Neural cell (in vitro differentiated cells): ENCODE measurements at regions not wholly inside any gene's neighbourhood (a gene's known extent, or its start where the extent isn't known, plus 50 kb on each side); places are given as distances from the start of the nearest gene placed in this dataset.

ENCODE experiments used
- H2AFZ ChIP-seq: fragments of 200-600, 300-800 bp; sonication (generic), shearing (Covaris generic); 2 replicates; pipeline ENCODE4 v1.6.0; 2014; ENCODE audit warnings: low read depth, mild to moderate bottlenecking, antibody characterized with exemption, low read length, moderate library complexity
- H3F3A ChIP-seq: fragments of 200-600 bp; shearing (Covaris generic); 2 replicates; pipeline ENCODE4 v1.6.1; 2016; ENCODE audit warnings: mild to moderate bottlenecking, moderate library complexity, mixed read lengths, antibody characterized with exemption, low read length; ENCODE audit not compliant: insufficient read depth, poor library complexity, severe bottlenecking
- H3K27ac ChIP-seq: fragments of 200-600, 300-800 bp; sonication (generic), shearing (Covaris generic); 2 replicates; pipeline ENCODE4 v1.5.1; 2014; ENCODE audit warnings: mild to moderate bottlenecking, low read length, moderate library complexity
- H3K27me3 ChIP-seq: fragments of 300-800, 200-600 bp; sonication (generic), shearing (Covaris generic); 2 replicates; pipeline ENCODE4 v1.6.0; 2014; ENCODE audit warnings: mild to moderate bottlenecking, low read depth, low read length, moderate library complexity; ENCODE audit not compliant: insufficient read depth
- H3K36me3 ChIP-seq: fragments of 300-800, 200-600 bp; sonication (generic), shearing (Covaris generic); 2 replicates; pipeline ENCODE4 v1.5.1; 2014; ENCODE audit warnings: mild to moderate bottlenecking, antibody characterized with exemption, low read length, moderate library complexity; ENCODE audit not compliant: insufficient read depth
- H3K4me2 ChIP-seq: fragments of 300-800, 200-600 bp; sonication (generic), shearing (Covaris generic); 2 replicates; pipeline ENCODE4 v1.6.0; 2014; ENCODE audit warnings: mild to moderate bottlenecking, low read length
- H3K4me3 ChIP-seq: fragments of 300-800, 200-600 bp; sonication (generic), shearing (Covaris generic); 2 replicates; pipeline ENCODE4 v1.5.1; 2014; ENCODE audit warnings: mild to moderate bottlenecking, low read length, moderate library complexity
- H3K79me2 ChIP-seq: fragments of 200-600 bp; shearing (Covaris generic); replicated peaks from 2 replicates; pipeline ENCODE4 v1.6.0; 2014; ENCODE audit warnings: mild to moderate bottlenecking, low read length, moderate library complexity; ENCODE audit not compliant: insufficient read depth
- H3K9ac ChIP-seq: fragments of 300-800, 200-600 bp; sonication (generic), shearing (Covaris generic); 2 replicates; pipeline ENCODE4 v1.6.1; 2016; ENCODE audit warnings: mild to moderate bottlenecking, low read length, mixed read lengths
- H3K9me2 ChIP-seq: fragments of 200-600 bp; shearing (Covaris generic); 2 replicates; pipeline ENCODE4 v1.6.1; 2016; ENCODE audit warnings: mild to moderate bottlenecking, low read length, mixed read lengths; ENCODE audit not compliant: insufficient read depth
- H3K9me3 ChIP-seq: fragments of 200-600, 300-800 bp; sonication (generic), shearing (Covaris generic); 2 replicates; pipeline ENCODE4 v1.6.1; 2016; ENCODE audit warnings: mild to moderate bottlenecking, mixed run types, low read length, moderate library complexity, mixed read lengths
- H4K20me1 ChIP-seq: fragments of 200-600 bp; shearing (Covaris generic); 2 replicates; pipeline ENCODE4 v1.6.1; 2016; ENCODE audit warnings: mild to moderate bottlenecking, mixed run types; ENCODE audit not compliant: insufficient read depth
- EP300 ChIP-seq: fragments of 450-650 bp; conservative IDR thresholded peaks from 2 replicates; pipeline ENCODE4 v1.6.1; 2014; ENCODE audit warnings: antibody characterized with exemption, mild to moderate bottlenecking, moderate library complexity; ENCODE audit not compliant: poor library complexity, severe bottlenecking
- EZH2 ChIP-seq: fragments of 200-600, 300-800 bp; shearing (Covaris generic), sonication (generic); IDR thresholded peaks from 2 replicates; pipeline ENCODE4 v1.6.1; 2014; ENCODE audit warnings: antibody characterized with exemption, low read length, borderline replicate concordance, mild to moderate bottlenecking; ENCODE audit not compliant: insufficient read depth, poor library complexity, severe bottlenecking
- MXI1 ChIP-seq: fragments of 450-650 bp; conservative IDR thresholded peaks from 2 replicates; pipeline ENCODE4 v1.6.1; 2014; ENCODE audit warnings: antibody characterized with exemption, mild to moderate bottlenecking; ENCODE audit not compliant: poor library complexity, severe bottlenecking
- POLR2AphosphoS5 ChIP-seq: IDR thresholded peaks from 2 replicates; pipeline ENCODE4 v1.6.1; 2012
- RAD21 ChIP-seq: fragments of 450-650 bp; conservative IDR thresholded peaks from 2 replicates; pipeline ENCODE4 v1.6.1; 2014; ENCODE audit warnings: antibody characterized with exemption, mild to moderate bottlenecking, moderate library complexity
- SMC3 ChIP-seq: fragments of 450-650 bp; conservative IDR thresholded peaks from 2 replicates; pipeline ENCODE4 v1.6.1; 2014; ENCODE audit warnings: antibody characterized with exemption, mild to moderate bottlenecking, moderate library complexity; ENCODE audit not compliant: poor library complexity
- TAF1 ChIP-seq: IDR thresholded peaks from 2 replicates; pipeline ENCODE4 v1.6.1; 2012; ENCODE audit warnings: low read depth
- TF ChIP-seq, protein P1 (sequence below): IDR thresholded peaks from 2 replicates; pipeline ENCODE4 v1.6.1; 2012; ENCODE audit warnings: borderline replicate concordance
- TF ChIP-seq, protein P2 (sequence below): fragments of 450-650 bp; IDR thresholded peaks from 2 replicates; pipeline ENCODE4 v1.5.1; 2014; ENCODE audit warnings: antibody characterized with exemption, mild to moderate bottlenecking, moderate library complexity; ENCODE audit not compliant: poor library complexity, severe bottlenecking

DNA sequence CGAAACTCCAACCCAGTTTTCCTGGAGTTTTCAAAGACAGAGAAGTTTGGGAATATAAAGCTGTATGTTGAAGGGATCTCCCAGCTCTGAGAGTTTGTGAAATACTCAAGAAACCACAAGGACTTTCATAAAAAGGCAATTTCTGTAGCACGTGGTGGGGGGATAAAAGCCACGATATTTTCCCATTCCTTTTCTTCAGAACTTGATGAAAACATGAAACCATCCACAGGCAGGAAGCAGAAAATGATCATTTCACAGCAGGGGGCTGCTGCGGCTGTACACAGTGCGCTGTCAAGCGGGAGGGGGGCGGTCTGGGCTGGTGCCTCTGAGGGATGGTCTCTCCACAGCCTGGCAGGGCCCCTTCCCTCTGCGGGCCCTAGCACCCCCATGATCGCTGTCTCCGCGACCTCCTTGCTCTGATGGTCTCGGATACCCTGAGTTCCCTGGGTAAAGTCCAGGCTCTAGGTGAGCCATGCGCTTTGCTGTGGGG is 423.2 kb downstream of the MN1 start:
- H3K27ac ChIP-seq, result peak overlapping the region; percentile 26
- H3K27me3 ChIP-seq, result no peaks in the 10 kb centered on the region
- H3K9me3 ChIP-seq, result no peaks in the 10 kb centered on the region
- TF ChIP-seq, protein P1, sequence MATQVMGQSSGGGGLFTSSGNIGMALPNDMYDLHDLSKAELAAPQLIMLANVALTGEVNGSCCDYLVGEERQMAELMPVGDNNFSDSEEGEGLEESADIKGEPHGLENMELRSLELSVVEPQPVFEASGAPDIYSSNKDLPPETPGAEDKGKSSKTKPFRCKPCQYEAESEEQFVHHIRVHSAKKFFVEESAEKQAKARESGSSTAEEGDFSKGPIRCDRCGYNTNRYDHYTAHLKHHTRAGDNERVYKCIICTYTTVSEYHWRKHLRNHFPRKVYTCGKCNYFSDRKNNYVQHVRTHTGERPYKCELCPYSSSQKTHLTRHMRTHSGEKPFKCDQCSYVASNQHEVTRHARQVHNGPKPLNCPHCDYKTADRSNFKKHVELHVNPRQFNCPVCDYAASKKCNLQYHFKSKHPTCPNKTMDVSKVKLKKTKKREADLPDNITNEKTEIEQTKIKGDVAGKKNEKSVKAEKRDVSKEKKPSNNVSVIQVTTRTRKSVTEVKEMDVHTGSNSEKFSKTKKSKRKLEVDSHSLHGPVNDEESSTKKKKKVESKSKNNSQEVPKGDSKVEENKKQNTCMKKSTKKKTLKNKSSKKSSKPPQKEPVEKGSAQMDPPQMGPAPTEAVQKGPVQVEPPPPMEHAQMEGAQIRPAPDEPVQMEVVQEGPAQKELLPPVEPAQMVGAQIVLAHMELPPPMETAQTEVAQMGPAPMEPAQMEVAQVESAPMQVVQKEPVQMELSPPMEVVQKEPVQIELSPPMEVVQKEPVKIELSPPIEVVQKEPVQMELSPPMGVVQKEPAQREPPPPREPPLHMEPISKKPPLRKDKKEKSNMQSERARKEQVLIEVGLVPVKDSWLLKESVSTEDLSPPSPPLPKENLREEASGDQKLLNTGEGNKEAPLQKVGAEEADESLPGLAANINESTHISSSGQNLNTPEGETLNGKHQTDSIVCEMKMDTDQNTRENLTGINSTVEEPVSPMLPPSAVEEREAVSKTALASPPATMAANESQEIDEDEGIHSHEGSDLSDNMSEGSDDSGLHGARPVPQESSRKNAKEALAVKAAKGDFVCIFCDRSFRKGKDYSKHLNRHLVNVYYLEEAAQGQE, result peak; percentile 56
- no peak for TF ChIP-seq RAD21
- peak; percentile 73 for TF ChIP-seq POLR2AphosphoS5
- TF ChIP-seq EZH2, result no peak
- TF ChIP-seq, protein P2, sequence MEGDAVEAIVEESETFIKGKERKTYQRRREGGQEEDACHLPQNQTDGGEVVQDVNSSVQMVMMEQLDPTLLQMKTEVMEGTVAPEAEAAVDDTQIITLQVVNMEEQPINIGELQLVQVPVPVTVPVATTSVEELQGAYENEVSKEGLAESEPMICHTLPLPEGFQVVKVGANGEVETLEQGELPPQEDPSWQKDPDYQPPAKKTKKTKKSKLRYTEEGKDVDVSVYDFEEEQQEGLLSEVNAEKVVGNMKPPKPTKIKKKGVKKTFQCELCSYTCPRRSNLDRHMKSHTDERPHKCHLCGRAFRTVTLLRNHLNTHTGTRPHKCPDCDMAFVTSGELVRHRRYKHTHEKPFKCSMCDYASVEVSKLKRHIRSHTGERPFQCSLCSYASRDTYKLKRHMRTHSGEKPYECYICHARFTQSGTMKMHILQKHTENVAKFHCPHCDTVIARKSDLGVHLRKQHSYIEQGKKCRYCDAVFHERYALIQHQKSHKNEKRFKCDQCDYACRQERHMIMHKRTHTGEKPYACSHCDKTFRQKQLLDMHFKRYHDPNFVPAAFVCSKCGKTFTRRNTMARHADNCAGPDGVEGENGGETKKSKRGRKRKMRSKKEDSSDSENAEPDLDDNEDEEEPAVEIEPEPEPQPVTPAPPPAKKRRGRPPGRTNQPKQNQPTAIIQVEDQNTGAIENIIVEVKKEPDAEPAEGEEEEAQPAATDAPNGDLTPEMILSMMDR, result no peak
- TF ChIP-seq EP300, result no peak
- TF ChIP-seq SMC3, result peak; percentile 32
- no peak for TF ChIP-seq TAF1
- TF ChIP-seq MXI1, result no peak
- H3K9me2 ChIP-seq, result no peaks in the 10 kb centered on the region
- no peak overlapping the region for H3K4me2 ChIP-seq
- no peak overlapping the region for H3K4me3 ChIP-seq
- H3F3A ChIP-seq, result no peaks in the 10 kb centered on the region
- H3K36me3 ChIP-seq, result no peaks in the 10 kb centered on the region
- H3K9ac ChIP-seq, result no peak overlapping the region
- H2AFZ ChIP-seq, result no peak overlapping the region
- H3K79me2 ChIP-seq, result no peaks in the 10 kb centered on the region
- no peaks in the 10 kb centered on the region for H4K20me1 ChIP-seq

DNA sequence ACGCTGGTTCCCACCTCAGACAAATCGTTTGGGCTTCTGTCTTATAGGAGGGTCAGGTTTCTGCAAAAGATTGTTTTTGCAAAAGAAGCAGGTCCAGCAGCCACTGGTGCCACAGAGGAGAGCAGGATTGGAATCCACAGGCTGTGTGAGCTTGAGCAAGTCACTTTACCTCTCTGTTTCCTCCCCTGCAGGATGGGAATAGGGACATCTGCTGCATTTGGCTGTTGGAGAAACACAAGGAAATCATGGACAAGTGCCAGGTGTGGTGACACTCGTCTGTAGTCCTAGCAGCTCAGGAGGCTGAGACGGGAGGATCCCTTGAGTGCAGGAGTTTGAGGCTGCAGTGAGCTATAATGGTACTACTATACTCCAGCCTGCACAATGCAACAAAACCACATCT is 422.6 kb downstream of the MN1 start:
- no peaks in the 10 kb centered on the region for H3F3A ChIP-seq
- H3K79me2 ChIP-seq, result no peaks in the 10 kb centered on the region
- no peaks in the 10 kb centered on the region for H3K9me2 ChIP-seq
- no peak overlapping the region for H3K4me3 ChIP-seq
- no peaks in the 10 kb centered on the region for H3K27me3 ChIP-seq
- H2AFZ ChIP-seq, result no peak overlapping the region
- H3K9ac ChIP-seq, result no peak overlapping the region
- H4K20me1 ChIP-seq, result no peaks in the 10 kb centered on the region
- no peak for TF ChIP-seq MXI1
- TF ChIP-seq, protein P2, result no peak
- TF ChIP-seq EZH2, result no peak
- TF ChIP-seq SMC3, result no peak
- TF ChIP-seq, protein P1, result no peak
- no peak for TF ChIP-seq TAF1
- no peak for TF ChIP-seq POLR2AphosphoS5
- TF ChIP-seq EP300, result no peak
- TF ChIP-seq RAD21, result no peak
- H3K36me3 ChIP-seq, result no peaks in the 10 kb centered on the region
- no peaks in the 10 kb centered on the region for H3K9me3 ChIP-seq
- peak overlapping the region; percentile 26 for H3K27ac ChIP-seq
- no peak overlapping the region for H3K4me2 ChIP-seq
